BJ (cell line): ENCODE measurements at regions not wholly inside any gene's neighbourhood (a gene's known extent, or its start where the extent isn't known, plus 50 kb on each side); places are given as distances from the start of the nearest gene placed in this dataset.

Experiments
- CTCF ChIA-PET: fragments of 350-600 bp; formaldehyde crosslinking; extraction: SDS; loops from one replicate; lab custom pipeline; 2021; ENCODE audit warnings: antibody characterized with exemption, inconsistent platforms; lab: Yijun Ruan, JAX
- POLR2A ChIA-PET: fragments of 300-600 bp; sonication (Branson Sonifier 250); formaldehyde crosslinking; extraction: SDS; loops from one replicate; lab custom pipeline; 2021; ENCODE audit warnings: antibody characterized with exemption; lab: Charles Lee
- DNase-seq: peaks from one replicate; pipeline ENCODE4 v3.0.0-alpha.2; 2011; ENCODE audit warnings: low read depth
- H3K27me3 ChIP-seq: 2 replicates; pipeline ENCODE4 v1.6.0; 2011; ENCODE audit warnings: low read length; ENCODE audit not compliant: control insufficient read depth, insufficient read depth
- H3K36me3 ChIP-seq: 2 replicates; pipeline ENCODE4 v1.5.1; 2011; ENCODE audit warnings: low read length; ENCODE audit not compliant: control insufficient read depth, insufficient read depth
- H3K4me3 ChIP-seq: 2 replicates; pipeline ENCODE4 v1.5.1; 2011; ENCODE audit warnings: low read depth, mild to moderate bottlenecking, control low read depth, low read length
- TF ChIP-seq, protein P1 (sequence below): IDR thresholded peaks from 2 replicates; pipeline ENCODE4 v1.5.1; 2011; ENCODE audit warnings: low read depth, mild to moderate bottlenecking, control low read depth, inconsistent platforms, low read length, moderate library complexity; ENCODE audit not compliant: insufficient read depth

DNA sequence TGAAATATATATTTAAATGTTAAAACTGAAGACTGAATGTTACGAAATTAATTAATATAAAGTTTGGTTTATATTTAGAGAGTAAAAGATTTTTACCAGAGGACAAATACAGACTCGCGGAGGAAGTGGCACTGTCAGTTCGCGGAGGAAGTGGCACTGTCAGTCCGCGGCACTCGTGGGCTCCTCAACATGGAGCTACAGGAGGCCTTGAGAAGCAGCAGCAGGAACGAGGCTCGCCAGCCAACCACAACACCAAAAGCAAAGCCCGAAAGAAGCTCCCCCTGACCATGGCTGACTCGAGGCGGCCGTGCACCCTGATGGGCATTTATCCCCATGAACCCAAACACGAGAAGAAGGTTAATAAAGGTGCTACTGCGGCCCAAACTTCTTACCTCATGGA, 125.3 kb upstream of the PABPC4L start:
- H3K27me3 ChIP-seq: no peaks in the 10 kb centered on the region
- ChIA-PET POLR2A (no interaction called here), CTCF (no interaction called here)
- no peak for DNase-seq
- TF ChIP-seq, protein P1, sequence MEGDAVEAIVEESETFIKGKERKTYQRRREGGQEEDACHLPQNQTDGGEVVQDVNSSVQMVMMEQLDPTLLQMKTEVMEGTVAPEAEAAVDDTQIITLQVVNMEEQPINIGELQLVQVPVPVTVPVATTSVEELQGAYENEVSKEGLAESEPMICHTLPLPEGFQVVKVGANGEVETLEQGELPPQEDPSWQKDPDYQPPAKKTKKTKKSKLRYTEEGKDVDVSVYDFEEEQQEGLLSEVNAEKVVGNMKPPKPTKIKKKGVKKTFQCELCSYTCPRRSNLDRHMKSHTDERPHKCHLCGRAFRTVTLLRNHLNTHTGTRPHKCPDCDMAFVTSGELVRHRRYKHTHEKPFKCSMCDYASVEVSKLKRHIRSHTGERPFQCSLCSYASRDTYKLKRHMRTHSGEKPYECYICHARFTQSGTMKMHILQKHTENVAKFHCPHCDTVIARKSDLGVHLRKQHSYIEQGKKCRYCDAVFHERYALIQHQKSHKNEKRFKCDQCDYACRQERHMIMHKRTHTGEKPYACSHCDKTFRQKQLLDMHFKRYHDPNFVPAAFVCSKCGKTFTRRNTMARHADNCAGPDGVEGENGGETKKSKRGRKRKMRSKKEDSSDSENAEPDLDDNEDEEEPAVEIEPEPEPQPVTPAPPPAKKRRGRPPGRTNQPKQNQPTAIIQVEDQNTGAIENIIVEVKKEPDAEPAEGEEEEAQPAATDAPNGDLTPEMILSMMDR: no peak
- H3K36me3 ChIP-seq: no peaks in the 10 kb centered on the region
- H3K4me3 ChIP-seq: no peak overlapping the region

DNA sequence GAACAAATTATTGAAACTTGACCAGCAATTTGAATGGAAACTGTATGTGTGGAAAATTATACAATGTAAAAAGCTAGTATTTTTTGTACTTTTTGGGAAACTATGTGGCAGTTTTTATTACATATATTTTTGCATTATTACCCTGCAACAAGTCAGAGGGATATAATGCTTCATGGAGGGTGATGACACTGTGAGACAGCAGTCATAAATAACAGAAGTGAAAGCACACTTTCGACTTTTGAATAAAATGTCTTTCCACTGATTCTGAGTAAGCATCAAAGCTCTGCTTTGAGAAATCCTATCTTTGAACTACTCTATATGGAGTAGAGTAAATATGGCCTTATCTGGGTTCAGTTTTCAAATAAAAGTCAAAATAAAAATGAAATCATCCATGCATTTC, 122.6 kb upstream of the PABPC4L start:
- TF ChIP-seq, protein P1: no peak

DNA sequence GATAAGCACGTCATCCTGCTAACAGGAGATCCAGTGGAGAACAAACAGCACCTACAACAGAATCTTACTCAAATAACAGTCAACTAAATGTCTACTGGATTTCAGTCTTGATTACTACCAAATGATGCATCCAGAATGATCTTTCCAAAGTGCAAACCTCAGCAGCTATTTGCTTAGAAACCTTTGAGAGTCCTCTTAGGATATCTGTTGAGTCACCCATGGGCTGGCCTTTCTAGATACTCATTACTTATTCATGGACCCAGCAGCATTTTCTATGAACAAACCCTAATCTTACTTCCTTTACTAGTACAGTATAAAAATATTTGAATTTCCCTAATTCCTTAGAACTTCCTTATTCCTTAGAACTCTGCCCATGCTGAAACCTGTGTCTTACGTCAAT, 118.5 kb upstream of the PABPC4L start:
- no peaks in the 10 kb centered on the region for H3K27me3 ChIP-seq
- DNase-seq: no peak
- TF ChIP-seq, protein P1: no peak
- H3K4me3 ChIP-seq: no peak overlapping the region
- ChIA-PET CTCF (no interaction called here), POLR2A (no interaction called here)
- no peaks in the 10 kb centered on the region for H3K36me3 ChIP-seq

More for the DNA sequence above, 122.6 kb upstream of the PABPC4L start:
- DNase-seq: no peak
- ChIA-PET CTCF (no interaction called here), POLR2A (no interaction called here)
- Histone ChIP-seq H3K36me3 (no peaks in the 10 kb centered on the region), H3K27me3 (no peaks in the 10 kb centered on the region), H3K4me3 (no peak overlapping the region)

DNA sequence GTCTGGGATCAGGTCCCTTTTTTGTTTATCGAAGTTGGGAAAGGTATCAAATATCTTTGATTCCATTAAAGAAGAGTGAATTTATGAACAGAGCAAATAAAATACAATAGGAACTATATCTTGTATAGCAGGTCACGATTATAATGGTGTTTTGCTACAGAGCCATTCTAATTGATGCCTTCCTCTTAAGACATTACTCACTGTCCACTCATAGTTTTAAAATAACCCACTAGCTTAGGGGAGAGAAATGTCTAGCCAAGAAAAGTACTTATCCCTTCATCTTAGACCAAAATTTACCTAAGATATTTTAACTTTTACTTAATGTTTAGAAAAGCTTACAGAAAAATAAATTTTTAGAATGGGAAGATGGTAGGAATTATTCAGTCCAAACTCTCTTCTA, 112.0 kb upstream of the PABPC4L start:
- CTCF ChIA-PET: no interaction called here
- no peak for DNase-seq
- POLR2A ChIA-PET: no interaction called here
- Histone ChIP-seq H3K36me3 (no peaks in the 10 kb centered on the region), H3K4me3 (no peak overlapping the region), H3K27me3 (no peaks in the 10 kb centered on the region)
- TF ChIP-seq, protein P1: no peak

DNA sequence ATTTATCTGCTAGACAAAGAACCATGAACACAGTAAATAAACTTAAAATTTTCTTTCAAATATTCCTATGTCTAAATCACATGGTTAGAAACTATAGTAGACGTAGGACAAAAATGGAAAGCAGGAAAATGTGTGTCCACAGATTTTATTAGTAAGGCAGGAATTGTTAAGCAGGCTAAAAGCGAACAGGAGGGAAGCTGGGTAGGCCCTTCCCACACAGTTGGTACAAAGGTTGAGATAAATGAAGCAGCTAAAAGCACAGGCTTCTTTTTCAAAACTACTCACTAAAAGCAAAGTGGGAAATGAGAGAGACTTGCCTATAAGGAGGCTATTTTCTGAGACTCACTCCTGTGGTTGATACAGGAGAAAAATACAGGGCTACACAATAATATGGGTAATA, 108.1 kb upstream of the PABPC4L start:
- no peak overlapping the region for H3K4me3 ChIP-seq
- H3K27me3 ChIP-seq: no peaks in the 10 kb centered on the region
- DNase-seq: no peak
- ChIA-PET CTCF (interaction anchor here (1.3 kb wide), 1 partner anchor 12 kb away, joined by 5 read pairs; no protein-coding TSS in a partner anchor), POLR2A (no interaction called here)
- H3K36me3 ChIP-seq: no peaks in the 10 kb centered on the region
- TF ChIP-seq, protein P1: no peak
